Activated T-cell treated with anti-CD3 and anti-CD28 coated beads for 4 hours (primary cell): ENCODE measurements at regions not wholly inside any gene's neighbourhood (a gene's known extent, or its start where the extent isn't known, plus 50 kb on each side); places are given as distances from the start of the nearest gene placed in this dataset.

Experiments used
- DNase-seq: peaks from one replicate; pipeline ENCODE4 v3.0.0-alpha.2; 2020

DNA sequence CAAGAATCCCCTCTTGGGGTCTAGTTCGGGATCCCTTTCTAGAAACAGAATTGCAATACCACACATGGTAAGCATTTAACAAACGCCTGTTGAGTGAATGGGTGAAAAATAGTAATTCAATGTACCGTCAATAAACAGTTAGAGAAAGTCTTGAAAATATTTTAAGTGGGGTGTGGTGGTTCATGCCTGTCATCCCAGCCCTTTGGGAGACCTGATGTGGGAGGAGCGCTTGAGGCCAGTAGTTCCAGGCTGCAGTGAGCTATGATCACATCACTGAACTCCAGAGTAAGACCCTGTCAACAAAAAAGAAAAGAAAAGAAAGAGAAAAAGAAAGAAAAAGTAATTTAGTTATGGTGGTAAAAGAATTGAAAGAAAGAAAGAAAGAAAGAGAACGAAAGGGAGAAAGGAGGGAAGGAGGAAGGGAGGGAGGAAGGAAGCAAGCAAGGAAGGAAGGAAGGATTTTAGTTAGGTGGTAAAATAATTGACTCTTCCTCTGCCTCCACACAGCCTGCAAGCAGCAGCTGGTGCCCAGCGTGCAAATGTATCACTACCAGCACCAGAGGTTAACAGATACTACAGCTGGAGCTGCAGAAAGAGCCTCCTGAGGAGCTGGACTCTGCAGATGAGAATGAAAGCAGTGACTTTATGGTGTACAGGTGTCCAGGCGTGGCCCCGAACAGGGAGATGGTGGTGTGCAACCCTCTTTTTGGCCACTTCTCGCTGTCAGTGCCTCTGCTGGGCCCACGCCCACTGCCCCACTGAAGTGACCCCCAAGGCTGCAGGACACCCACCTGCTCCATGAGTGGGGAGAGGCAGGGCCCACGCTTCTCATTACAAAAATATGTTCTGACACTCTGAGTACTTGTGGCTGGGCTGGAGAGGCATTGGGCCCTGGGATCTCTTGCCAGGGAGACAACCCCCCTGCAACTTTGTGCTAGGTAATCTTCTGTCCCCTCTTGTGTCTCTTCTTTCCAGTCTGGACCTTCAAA, 135.4 kb downstream of the BAMBI start:
- DNase-seq, result no peak

DNA sequence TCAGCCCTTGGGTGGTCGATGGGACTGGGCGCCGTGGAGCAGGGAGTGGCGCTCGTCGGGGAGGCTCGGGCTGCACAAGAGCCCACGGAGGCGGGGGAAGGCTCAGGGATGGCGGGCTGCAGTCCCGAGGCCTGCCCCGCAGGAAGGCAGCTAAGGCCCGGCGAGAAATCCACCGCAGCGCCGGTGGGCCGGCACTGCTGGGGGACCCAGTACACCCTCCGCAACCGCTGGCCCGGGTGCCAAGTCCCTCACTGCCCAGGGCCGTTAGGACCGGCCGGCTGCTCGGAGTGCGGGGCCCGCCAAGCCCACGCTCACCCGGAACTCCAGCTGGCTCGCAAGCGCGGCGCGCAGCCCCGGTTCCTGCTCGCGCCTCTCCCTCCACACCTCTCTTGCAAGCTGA, 138.4 kb downstream of the BAMBI start:
- DNase-seq, result no peak

DNA sequence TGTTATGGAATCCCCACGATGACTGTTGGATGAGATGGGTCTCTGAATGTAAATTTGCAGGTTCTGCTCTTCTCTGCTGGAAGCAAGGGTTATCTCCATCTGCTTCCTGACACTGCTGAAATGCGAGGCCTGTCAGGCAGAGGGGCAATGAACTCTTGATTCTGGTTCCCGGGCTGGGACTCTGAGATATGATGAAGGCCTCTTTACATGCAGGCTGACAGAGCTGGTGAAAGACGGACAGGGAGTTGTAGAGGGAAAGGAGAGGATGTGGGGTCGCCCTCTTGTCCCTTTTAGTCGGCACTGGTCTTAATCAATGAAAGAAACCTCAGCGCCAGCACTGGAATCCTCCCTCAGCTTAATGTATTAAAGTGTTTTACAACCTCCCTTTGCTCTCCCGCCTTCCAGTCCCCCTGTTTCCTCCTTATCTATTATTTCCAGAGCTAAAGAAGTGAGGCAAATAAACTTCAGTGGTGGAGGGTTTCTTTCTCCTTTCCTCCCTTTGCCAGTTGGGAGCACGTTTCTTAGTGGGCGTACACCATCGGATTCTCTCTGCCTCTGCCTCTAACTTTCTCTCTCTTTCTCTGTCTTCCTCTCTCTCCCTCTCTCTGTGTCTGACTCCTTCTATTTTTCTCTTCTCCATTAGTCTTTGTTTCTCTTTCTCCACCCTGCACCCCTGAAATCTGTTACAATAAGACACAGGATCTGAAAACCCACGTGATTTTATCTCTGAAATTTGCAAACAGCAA, 145.6 kb downstream of the BAMBI start:
- DNase-seq, result no peak

DNA sequence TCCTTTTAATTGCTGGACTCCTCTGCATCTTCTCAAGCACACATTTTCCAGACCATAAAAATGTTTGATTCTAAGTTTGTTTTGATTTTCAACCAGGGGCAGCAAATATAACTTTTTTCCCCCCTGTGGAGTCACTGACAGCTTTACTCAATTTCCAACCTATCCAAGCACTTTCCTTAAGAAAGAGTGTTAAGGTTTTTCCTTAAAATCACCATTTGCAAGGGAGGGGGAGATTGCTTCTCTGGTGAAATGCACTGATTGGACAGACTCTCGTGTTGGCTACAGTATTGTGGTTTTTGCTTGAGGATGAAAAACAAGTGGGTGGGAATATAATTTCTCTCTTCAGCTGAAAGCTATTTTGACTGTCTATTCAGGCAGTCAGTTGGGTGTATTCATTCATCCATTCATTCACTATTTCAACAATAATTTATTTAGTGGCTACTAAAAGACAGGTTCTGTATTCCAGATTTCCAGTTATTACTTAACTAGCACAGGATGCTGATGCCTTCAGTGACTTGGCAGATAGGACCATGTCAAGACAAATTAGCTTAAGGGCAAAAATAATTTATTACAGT, 146.3 kb downstream of the BAMBI start:
- no peak for DNase-seq

DNA sequence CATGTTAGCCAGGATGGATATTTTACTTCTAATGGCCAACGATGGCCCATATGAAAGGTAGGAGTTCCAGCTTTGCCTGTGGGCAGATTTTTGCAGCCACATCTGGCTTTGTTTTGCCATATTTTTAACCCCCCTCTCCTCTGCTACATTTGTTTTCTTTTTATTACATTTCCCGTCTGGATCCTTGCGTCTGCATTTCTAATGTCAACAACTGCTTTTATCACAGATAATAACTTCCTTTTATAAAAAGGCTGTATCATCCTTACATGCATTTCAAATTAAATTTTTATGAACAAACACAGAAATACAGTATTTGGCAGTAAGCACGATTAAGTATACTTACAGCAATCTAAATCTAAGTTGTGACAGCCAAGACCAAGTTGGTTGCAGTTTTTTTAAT, 156.0 kb downstream of the BAMBI start:
- no peak for DNase-seq

DNA sequence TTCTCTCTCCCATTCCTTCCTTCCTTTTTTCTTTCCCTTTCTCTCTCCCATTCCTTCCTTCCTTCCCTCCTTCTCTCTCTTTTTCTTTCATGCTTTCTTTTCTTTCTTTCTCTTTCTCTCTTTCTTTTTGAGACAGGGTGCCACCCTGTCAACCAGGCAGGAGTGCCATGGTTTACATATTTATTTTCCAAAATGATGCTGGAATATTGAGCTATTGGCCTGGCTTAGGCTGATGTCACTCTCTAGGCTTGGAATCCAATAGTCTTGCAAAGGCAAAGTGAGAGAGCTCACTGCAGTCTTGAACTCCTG, 159.1 kb downstream of the BAMBI start:
- DNase-seq, result no peak

DNA sequence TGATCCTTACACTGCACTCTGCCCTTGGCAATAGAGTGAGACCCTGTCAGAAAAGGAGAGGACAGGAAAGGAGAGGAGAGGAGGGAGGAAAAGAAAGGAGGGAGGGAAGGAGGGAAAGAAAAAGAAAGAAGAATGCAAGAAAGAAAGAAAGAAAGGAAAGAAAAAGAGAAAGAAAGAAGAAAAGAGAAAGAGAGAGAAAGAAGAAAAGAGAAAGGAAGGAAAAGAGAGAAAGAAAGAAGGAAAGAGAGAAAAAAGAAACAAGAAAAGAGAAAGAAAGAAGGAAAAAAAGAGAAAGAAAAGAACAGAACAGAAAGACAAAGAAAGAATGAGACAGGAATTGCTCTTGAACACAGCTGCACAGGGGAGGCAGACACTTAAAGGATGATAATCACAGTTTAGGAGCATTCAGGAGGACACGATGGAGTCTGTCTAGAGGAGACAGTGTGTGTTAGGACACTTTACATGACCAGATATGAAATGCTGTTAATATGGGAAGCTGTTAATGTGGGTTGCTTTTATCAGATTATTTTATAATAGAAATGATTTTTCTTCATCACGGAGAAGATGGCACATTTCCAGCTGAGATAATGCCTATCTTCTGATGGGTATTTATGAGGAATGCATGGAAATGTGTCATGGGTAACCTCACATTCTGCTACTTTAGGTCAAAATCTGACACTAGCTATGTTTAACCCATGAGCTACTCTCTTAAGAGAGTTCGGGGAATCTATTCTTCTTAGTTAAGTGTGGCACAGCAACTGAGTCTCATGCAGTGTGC, 160.5 kb downstream of the BAMBI start:
- no peak for DNase-seq

DNA sequence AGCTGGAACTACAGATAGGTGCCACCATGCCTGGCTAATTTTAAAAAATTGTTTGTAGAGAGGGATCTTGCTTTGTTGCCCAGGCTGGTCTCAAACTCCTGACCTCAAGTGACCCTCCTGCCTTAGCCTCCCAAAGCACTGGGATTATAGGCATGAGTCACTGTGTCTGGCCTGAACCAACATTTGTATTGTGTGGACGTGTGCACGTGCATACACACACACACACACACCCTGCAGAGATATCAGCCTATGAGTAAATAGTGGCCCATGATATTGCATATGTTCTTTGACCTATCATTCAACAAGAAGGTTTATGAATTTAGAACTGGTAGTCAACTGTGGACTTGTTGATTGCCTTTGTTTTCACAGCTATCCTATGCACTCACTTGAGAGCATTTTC, 161.6 kb downstream of the BAMBI start:
- DNase-seq, result no peak

DNA sequence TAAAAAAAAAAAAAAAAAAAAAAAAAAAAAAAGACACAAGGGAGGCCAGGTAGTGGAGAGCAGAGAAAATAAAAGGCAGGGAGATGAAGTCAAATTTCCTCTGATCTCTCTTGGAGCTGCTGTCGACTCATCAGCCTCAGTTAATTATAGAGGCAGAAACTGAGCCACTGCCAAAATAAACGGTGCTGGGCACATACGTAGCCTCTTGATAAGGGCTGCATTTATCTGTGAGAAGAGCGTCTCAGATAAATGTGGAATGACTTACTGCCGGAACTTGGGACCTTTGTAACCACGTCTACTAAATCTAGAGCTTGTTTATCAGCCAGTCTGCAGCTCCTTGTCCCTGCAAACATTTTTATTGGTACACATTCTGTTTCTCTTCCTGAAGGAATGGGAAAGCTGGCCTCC, 162.3 kb downstream of the BAMBI start:
- no peak for DNase-seq

DNA sequence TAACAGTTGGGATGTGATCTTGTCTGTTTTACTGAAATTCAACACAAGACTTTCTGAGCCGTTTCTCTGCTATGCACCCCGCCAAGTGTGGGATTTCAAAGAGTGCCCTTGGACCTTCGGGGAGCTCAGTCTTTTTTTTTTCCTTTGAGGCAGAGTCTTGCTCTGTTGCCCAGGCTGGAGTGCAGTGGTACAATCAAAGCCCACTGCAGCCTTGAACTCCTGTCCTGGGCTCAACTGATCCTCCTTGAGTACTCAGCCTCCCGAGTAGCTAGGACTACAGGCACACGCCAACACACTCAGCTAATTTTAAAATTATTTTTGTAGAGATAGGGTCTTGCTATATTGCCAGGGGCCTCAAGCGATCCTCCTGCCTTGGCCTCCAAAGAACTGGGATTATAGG, 162.9 kb downstream of the BAMBI start:
- no peak for DNase-seq

DNA sequence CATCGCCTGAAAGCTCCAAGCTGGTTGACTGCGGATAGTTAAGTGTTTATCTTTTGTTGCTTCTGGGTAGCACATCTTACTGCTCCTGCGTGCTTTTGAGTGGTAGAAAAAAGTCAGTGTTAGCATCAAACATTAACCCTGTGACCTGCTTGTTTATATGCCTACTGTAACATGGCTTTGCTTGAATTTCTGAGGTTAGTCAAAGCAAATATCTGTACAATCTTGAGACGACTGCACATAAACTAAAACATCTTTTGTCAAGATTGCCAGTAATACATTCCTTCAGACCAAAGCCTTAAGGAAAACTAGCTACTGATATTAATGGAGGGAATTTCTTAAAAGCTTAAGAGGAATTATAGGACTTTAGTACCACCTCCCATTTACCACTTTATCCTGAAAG, 163.7 kb downstream of the BAMBI start:
- DNase-seq, result no peak

DNA sequence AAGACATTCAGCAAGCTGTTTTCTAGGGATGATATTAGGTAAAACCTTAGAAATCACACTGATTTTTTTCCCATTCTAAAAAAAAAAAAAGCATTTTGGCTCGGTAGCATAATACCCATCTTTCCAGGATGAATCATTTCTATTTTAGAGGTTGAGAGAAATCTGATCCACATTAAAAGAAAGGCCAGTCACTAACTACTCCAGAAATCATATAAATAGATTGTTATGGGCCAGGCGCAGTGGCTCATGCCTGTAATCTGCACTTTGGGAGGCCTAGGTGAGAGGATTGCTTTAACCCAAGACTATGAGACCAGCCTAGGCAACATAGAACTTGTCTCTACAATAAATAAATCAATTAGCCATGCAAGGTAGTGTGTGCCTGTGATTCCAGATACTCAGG, 164.3 kb downstream of the BAMBI start:
- no peak for DNase-seq

DNA sequence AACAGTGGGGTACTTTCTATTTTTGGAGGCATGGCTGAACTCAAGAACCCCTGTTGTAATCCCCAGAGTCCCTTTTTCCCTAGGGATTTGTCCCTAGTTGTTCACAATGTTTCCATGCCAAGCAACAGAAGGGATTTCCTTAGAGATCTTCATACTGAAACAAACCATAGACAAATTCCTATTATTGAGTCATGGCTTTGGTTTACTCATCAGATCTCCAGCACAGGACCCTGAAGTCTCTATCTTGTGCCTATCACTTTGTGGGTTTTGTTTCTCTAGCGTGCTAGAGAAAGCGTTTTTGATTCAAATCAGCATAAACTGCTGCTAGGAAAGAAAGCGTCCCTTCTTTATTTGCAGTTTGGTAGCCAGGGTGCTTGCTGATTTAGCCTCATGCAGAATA, 165.0 kb downstream of the BAMBI start:
- no peak for DNase-seq

DNA sequence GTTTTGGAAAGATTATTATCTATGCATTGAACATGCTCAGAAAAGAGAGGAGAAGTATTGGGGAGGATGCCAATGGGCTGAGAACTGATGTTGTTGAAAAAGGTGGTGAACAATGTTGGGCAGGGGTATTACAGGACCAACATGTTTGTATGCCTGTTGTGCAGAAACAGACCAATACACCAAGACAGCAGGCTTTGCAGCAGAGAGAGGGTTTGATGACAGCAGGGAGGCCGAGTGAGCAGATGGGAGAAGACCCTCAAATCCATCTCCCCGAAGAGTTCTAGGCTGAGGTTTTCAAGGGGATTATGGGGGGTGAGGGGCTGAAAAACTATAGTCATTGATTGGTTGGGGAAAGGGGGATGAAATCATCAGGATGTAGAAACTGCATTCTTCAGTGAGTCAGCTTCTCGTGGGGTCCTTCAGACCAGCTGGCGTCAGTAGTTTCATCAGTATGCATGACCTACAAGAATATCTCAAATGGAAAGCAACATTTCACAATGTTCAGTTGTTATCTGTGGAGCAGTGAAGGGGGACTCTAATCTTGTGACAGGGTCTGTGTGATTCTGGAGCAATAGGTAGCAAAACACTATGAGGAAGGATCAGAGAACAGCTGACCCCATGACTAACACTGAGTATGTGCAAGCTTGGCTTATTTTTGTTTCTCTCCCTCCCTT, 167.8 kb downstream of the BAMBI start:
- DNase-seq, result no peak

DNA sequence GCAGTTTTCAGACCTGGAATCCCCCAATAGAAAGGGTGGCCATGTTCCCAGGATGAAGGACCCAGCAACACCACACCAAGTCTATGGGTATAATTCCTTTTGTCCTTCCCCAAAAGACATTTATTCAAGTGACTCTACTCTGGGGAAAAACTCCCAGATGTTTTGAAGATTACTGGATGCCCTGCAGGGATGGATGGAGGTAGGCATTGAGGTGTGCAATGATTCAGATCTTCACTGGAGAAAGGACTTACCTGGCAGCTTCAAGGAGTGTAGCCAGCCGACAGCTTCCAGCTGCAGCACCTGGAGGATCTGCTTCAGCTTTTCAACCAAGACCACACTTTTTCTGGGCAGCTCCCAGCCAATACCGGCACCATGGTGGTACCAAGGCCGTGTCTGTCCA, 172.0 kb downstream of the BAMBI start:
- no peak for DNase-seq

DNA sequence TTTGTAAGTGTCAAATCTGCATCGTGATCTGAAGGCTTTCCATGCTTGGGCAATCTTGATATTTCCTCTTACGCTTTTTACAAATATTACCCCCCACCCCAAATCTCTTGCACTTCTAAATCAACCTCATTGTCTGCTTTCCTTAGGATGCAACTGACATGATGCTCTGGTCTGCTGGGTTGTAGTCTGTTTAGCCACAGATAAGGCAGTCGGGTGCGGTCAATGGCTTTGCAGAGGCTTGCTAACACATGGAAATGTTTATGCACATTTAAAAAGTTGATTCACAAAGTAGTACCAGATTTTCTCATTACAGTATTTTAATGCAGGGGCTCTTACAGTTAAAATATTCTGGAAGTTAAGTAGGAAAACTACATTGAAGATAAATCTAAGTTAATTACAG, 172.5 kb downstream of the BAMBI start:
- DNase-seq, result no peak

DNA sequence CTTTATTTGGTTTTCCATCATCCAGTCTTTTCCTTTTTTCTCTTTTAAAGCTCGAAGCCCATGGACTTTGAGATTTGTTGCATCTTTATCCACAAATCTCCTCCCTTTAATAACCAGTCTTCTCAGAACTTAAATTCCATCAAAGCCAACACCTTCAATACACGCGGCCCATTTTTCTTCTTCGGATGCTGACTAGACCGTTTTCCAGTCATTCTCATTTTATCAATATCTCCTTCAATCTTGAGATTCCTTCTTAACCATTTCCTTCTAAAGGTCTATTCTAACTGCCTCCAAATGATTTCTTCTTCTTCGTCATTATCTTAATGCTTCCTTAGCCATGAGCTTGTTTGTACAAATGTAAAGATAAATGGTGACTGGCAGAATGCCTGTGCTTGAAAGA, 173.5 kb downstream of the BAMBI start:
- DNase-seq, result no peak

DNA sequence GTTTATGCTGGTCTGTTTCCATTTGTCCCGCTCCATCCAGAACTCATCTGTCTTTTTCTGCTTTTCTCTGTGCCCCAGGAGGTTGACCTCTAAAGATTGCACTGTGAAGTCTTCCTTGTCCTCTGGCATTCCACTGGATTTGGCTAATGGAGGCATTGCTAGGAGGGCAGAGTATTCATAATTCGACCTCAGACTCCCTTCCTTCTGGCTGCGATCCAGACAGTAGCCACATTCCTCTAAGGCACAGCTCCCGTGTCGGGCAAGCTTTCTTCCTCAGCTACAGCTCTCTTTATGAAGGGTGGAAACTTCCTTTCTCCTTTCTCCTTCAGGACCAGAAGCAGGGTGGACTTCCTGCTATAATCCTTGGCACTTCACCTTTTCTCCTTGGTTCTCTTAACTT, 175.9 kb downstream of the BAMBI start:
- no peak for DNase-seq

DNA sequence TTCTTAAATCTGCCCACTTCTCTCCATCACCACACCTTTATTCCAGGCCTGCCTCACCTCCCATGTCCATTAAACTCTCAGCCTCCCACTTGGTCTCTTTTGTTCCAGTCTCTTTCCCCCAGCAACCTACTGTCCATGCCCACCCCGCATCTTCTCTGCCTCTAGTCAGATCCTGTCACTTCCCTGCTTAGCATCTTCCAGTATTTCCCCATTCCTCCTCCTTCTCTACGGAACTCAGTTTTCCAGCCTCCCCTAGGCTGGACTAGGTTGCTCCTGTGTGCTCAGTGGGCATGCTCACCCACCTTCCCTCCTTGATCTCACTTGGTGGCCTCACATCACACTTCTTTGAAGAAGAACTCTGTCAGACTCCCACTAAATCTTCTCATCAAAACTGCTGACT, 179.8 kb downstream of the BAMBI start:
- DNase-seq, result no peak

DNA sequence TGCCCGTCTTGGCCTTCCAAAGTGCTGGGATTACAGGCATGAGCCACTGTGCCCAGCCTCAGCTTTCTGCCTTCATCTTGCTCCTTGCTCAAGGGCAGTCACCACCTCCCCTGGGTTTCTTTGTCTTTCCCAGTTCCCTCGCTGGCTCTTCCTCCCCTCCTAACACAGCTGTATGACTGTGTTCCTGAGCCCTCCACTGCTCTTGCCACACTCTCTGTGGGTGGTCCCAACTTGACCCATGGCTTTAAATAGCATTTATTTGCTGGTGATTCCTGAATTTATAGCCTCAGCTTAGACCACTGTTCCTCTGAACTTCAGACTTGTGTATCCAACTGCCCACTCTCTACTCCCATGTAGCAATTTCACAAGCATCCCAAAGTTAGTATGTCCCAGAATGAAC, 181.3 kb downstream of the BAMBI start:
- DNase-seq, result no peak

DNA sequence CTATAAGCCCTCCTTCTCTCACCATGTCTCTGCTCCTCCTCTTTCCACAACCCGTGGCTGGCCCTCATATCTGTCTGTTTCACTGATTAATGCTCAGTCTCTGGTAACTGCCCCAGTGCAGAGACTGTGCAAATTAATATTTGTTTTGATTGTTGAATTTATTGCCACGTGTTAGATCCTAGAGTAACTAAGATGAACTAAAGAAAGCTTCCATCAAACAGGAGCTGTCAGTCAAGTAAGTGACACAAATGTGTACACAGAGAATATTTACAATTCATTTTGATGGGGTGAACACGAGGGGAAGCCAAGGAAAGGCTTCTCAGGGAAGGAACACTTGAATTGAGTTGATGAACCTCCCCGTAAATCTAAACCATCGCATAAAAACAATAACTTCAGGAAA, 182.5 kb downstream of the BAMBI start:
- no peak for DNase-seq

DNA sequence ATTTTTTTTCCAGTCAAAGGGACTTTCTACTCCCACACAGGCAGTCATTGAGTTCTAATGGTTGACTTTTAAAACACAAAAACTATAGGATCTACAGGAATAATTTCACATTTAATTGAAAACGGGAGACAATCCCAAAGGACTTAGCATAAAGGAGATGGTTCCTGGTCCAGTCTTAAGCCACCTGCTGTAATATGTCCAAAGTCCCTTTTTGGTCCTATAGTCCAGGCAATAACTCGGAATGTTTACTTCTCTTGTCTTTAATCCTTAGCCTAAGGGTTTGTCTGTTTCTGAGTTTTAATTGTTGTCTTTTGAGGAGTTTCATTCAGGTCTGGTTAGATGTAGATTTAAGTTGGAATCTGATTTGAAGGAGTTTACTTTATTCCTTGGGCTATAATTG, 184.9 kb downstream of the BAMBI start:
- DNase-seq, result no peak
